Astrocyte (in vitro differentiated cells and primary cell): ENCODE measurements at regions not wholly inside any gene's neighbourhood (a gene's known extent, or its start where the extent isn't known, plus 50 kb on each side); places are given as distances from the start of the nearest gene placed in this dataset.

Experiments
- CTCF ChIP-seq: IDR thresholded peaks from 2 replicates; pipeline ENCODE4 v1.5.1; 2011; ENCODE audit warnings: low read depth, mild to moderate bottlenecking, inconsistent platforms, low read length, moderate library complexity; ENCODE audit not compliant: insufficient read depth
- EZH2 ChIP-seq: IDR thresholded peaks from 2 replicates; pipeline ENCODE4 v1.6.1; 2012; ENCODE audit warnings: mild to moderate bottlenecking, low read length, inconsistent platforms; ENCODE audit not compliant: insufficient read depth

DNA sequence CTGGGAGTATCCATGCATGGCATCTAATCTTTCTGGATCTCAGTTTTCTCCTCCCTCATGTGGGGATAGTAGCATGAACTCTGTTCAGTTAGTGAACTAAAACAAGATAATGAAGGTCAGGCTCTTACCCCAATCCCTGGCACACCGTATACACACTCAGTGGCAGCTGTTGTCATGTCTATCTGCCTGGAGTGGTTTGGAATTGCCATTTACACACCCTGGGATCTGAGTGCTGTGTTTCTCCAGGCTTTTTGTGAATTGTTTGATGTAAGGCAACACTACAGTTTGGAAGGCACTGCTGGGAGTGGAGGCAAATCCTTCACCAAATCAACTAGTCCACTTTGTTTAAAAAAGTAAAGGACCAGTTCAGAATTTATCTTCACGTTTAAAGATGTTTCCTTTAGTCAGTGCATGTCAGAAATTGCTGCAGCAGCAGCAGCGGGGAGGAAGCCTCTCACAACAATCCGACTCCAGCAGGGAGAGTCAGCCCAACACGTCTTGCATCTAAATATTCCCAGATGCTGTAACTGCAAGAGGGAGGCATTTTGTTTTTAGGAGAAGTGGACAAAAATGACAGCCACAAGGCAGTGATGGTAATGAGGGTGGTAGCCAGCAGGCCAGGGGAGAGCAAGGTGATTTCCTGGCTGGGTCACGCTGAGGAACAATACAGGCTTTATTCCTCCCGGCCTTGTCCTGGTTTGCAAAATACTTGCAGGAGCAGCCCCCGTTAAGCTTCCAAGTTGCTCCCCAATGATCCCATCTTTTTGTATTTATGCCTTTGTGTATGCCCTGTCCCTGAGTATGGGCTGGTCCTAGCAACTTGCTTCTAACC lies 128.5 kb upstream of the LRIG1 start:
- TF ChIP-seq CTCF (no peak), EZH2 (no peak)
